BE2C (cell line): ENCODE measurements at regions not wholly inside any gene's neighbourhood (a gene's known extent, or its start where the extent isn't known, plus 50 kb on each side); places are given as distances from the start of the nearest gene placed in this dataset.

Source experiments
- DNase-seq: peaks from one replicate; pipeline ENCODE4 v3.0.0-alpha.2; 2020
- H3K27me3 ChIP-seq: fragments of 250-450 bp; sonication (Bioruptor Pico); 2 replicates; pipeline ENCODE4 v1.5.1; 2020; ENCODE audit warnings: mild to moderate bottlenecking
- H3K36me3 ChIP-seq: fragments of 250-450 bp; sonication (Bioruptor Pico); 2 replicates; pipeline ENCODE4 v1.5.1; 2020; ENCODE audit warnings: mild to moderate bottlenecking
- H3K4me1 ChIP-seq: fragments of 250-450 bp; sonication (Bioruptor Pico); 2 replicates; pipeline ENCODE4 v1.5.1; 2020
- H3K4me3 ChIP-seq: 2 replicates; pipeline ENCODE4 v1.5.1; 2011; ENCODE audit warnings: low read depth, low read length
- H3K9me3 ChIP-seq: fragments of 250-450 bp; sonication (Bioruptor Pico); 2 replicates; pipeline ENCODE4 v1.5.1; 2020
- CTCF ChIP-seq: IDR thresholded peaks from 2 replicates; pipeline ENCODE4 v1.5.1; 2012; ENCODE audit warnings: mild to moderate bottlenecking, low read depth, low read length

- no peak for DNase-seq
- Histone ChIP-seq H3K27me3 (no peaks in the 10 kb centered on the region), H3K9me3 (no peaks in the 10 kb centered on the region), H3K4me1 (no peaks in the 10 kb centered on the region), H3K4me3 (no peak overlapping the region), H3K36me3 (no peaks in the 10 kb centered on the region)
- TF ChIP-seq CTCF = no peak
These were observed 74.3 kb downstream of the KLHDC7A start for GRCh38 chr1:18555036-18555435.

GRCh38 chr1:18556364-18556763, 74.3 kb upstream of the PAX7 start:
- peak; percentile 51 for TF ChIP-seq CTCF
- Histone ChIP-seq H3K36me3 (no peaks in the 10 kb centered on the region), H3K4me3 (no peak overlapping the region), H3K9me3 (no peaks in the 10 kb centered on the region), H3K4me1 (no peaks in the 10 kb centered on the region), H3K27me3 (no peaks in the 10 kb centered on the region)
- no peak for DNase-seq

GRCh38 chr1:18557621-18558465, 72.8 kb upstream of the PAX7 start:
- Histone ChIP-seq H3K9me3 (no peaks in the 10 kb centered on the region), H3K36me3 (no peaks in the 10 kb centered on the region), H3K4me3 (no peak overlapping the region), H3K4me1 (no peaks in the 10 kb centered on the region), H3K27me3 (no peaks in the 10 kb centered on the region)
- no peak for TF ChIP-seq CTCF
- DNase-seq = peak; percentile 22

GRCh38 chr1:18560692-18561091, 70.0 kb upstream of the PAX7 start:
- Histone ChIP-seq H3K36me3 (no peaks in the 10 kb centered on the region), H3K9me3 (no peaks in the 10 kb centered on the region), H3K4me1 (no peaks in the 10 kb centered on the region), H3K4me3 (no peak overlapping the region), H3K27me3 (no peaks in the 10 kb centered on the region)
- DNase-seq = peak; percentile 20
- TF ChIP-seq CTCF = peak; percentile 35

GRCh38 chr1:18561967-18562366, 68.7 kb upstream of the PAX7 start:
- TF ChIP-seq CTCF = no peak
- H3K27me3 ChIP-seq = no peaks in the 10 kb centered on the region

GRCh38 chr1:18564676-18565075, 66.0 kb upstream of the PAX7 start:
- no peak for DNase-seq
- no peaks in the 10 kb centered on the region for H3K4me1 ChIP-seq
- no peaks in the 10 kb centered on the region for H3K36me3 ChIP-seq
- no peaks in the 10 kb centered on the region for H3K27me3 ChIP-seq
- no peaks in the 10 kb centered on the region for H3K9me3 ChIP-seq
- TF ChIP-seq CTCF = no peak
- H3K4me3 ChIP-seq = no peak overlapping the region

More at GRCh38 chr1:18561967-18562366, 68.7 kb upstream of the PAX7 start:
- H3K4me1 ChIP-seq = no peaks in the 10 kb centered on the region
- H3K36me3 ChIP-seq = no peaks in the 10 kb centered on the region
- peak; percentile 13 for DNase-seq
- H3K9me3 ChIP-seq = no peaks in the 10 kb centered on the region
- no peak overlapping the region for H3K4me3 ChIP-seq
